HG03159 (cell line): ENCODE measurements at regions not wholly inside any gene's neighbourhood (a gene's known extent, or its start where the extent isn't known, plus 50 kb on each side); places are given as distances from the start of the nearest gene placed in this dataset.

Experiments used
- ATAC-seq: cut with Tn5 transposase; IDR thresholded peaks from one replicate; pipeline ENCODE4 v1.9.1; 2021; ENCODE audit warnings: mild to moderate bottlenecking, moderate library complexity; ENCODE audit not compliant: unreplicated experiment

DNA sequence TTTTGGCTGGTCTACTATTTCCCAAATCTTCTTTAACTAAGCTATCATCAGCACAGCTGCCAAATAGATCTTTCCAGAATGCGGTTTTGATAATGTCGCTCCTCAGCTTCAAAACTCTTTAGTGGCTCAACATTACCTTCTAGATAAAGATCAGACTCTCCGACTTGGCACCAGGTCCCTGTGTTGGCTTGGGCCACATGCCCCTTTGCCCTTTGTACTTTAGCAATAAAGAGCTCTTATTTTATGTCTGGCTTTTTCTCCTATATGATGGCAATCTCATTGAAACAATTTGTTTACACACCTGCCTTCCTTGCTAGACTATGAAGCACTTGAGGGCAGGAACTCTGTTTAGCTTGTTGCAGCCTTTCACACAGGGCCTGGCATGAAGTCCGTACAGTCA is 128.9 kb upstream of the GATA6 start:
- no peak for ATAC-seq

DNA sequence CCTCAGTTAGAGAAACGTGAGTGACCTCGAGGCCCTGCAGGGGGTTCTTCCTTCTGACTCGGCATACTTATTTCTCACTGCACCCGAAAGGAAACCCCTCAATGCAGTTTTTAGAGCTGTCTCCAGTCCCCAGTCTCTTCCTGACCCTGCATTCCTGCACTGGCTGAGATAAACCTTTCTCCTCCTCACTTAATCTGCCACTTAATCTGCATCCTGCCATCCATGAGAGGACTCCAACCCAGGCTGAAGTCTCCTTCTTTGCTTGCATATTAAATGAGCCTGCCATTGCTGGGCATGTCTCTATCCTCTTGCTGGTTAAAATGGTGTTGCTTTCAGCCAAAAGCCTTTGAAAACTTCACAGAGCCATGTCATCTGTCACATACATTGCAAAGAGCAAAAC is 125.6 kb upstream of the GATA6 start:
- ATAC-seq = no peak

DNA sequence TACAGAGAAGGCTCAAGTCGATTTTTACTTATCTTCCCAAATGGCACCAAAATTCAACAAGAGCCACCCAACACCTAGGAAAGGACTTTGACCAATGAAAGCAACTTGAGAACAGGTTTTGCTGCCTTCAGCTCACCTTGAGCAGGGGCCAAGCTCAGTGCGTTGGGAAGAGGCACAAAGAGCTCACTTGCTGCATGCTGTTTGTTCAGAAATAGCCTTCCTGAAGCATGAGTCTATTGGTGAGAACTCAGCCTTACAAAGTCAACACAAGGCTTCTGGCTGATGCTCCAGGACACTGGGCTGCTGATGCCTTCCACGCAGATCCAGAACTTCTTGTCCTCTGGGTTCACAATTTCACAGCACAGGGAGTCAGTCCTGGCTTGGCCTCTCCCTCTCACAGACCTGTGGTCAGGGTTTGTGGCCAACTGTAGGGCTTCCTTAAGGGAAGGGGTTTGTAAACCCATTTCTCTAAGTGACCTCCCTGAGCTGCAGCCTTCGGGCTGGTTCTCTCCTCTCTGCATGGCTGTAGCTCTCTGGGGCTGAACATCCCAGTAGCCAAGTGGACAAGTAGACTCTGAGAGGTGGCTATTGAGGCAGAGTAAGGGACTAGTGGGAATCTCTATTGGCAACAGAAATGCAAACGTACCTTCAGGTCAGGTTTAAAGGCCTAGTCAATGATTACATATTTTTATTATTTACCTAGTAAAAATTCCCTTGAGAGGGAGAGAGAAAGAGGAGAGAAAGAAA is 124.7 kb upstream of the GATA6 start:
- ATAC-seq = no peak

- ATAC-seq = no peak
Observed at GRCh38 chr18:22045221-22045918, 124.0 kb upstream of the GATA6 start.

- ATAC-seq = no peak
Observed at GRCh38 chr18:22046473-22046872, 122.9 kb upstream of the GATA6 start.

DNA sequence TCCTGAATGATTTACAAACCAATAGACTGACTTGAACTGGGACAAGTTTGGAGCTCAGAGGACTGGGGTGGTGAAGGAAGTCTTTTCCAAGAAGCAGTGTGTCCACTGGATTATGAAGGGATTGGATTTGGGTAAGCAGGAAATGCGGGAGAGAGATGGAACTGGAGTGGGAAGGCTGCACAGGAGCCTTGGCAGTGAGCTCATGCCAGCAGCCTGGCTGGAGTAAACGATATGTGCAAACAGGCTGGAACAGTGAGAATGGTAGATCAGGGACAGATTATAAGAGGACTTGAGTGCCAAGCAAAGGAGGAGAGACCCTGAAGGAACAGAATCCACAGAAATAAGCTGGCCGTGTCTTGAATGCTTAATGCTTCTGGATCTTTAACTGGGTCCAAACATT is 121.9 kb upstream of the GATA6 start:
- no peak for ATAC-seq

DNA sequence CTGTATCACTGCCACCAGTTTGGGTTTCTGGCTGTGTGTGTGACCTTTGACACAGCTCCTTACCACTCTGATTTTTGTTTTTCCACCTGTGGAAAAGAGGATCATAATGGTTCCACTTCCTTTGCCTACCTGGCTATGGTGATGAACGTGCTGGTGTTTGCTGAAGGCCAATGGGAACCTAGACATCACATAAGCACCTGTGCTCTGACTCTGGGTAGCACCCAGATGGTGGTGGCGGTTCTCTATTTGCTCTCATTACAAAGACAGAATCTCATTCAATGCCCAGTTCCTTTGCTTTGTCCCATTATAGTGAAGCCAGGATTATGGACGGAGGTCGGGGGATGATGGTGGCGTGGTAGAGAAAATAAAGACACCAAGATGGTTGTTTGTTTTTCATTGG is 121.2 kb upstream of the GATA6 start:
- ATAC-seq = no peak

GRCh38 chr18:22048932-22049615 is 120.3 kb upstream of the GATA6 start:
- ATAC-seq = no peak

- ATAC-seq = no peak
Observed at GRCh38 chr18:22052405-22053105, 116.8 kb upstream of the GATA6 start.

DNA sequence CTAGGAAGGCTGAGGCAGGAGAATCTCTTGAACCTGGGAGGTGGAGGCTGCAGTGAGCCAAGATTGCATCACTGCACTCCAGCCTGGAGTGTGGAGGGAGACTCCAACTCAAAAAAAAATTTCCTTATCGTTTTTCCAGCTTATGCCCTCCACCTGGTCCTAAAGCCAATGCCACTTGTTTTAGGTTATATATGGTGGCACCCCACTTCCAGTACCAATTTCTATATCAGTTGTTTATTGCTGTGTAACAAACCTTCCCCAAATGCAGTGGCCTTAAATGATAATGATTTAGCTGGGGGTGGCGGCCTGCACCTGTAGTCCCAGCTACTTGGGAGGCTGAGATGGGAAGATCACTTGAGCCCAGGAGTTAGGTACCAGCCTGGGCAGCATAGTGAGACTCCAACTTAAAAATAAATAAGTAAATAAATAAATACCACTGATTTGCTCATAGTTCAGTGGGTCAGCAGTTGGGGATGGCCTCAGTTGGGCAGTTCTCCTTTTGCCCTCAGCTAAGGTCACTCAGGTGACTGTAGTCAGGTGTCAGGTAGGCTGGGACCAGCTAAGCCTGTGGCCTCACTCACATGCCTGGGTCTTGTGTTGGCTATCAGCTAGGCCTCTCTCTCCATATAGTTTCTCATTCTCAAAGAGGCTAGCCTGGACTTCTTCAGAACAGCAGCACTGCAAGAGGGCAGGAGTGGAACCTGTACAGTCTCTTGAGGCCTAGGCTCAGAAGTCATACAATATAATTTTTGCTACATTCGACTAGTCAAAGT is 113.7 kb upstream of the GATA6 start:
- ATAC-seq = no peak

GRCh38 chr18:22056950-22057349 is 112.4 kb upstream of the GATA6 start:
- ATAC-seq = no peak

DNA sequence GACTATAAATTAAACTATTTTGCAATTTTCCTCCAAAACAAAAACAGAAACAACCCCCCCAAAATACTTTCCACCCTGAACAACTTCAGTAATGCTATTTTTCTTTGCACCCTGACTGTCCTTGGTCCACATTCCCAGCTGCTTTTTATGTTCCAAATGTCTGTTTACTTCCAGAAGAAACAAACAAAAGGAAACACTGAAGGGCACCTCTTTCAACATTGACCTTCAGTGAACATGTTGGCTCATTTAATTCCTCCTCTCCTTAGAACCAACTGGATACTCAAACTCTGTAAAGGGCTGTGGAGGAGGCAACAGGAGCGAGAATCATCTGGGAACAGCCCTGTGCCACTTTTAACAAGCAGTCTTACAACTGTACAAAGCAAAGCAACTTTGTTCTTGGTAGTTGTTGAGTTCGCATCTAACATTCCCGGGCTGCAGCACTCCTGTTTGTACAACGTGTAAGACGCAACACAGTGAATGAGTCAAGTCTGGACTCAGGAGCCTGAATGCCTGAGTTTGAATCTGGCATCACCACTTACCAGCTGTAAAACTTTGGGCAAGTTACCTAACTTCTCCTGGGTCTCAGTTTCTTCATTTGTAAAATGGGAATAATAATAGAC is 111.4 kb upstream of the GATA6 start:
- ATAC-seq = no peak

GRCh38 chr18:22060361-22060760 is 109.0 kb upstream of the GATA6 start:
- no peak for ATAC-seq

DNA sequence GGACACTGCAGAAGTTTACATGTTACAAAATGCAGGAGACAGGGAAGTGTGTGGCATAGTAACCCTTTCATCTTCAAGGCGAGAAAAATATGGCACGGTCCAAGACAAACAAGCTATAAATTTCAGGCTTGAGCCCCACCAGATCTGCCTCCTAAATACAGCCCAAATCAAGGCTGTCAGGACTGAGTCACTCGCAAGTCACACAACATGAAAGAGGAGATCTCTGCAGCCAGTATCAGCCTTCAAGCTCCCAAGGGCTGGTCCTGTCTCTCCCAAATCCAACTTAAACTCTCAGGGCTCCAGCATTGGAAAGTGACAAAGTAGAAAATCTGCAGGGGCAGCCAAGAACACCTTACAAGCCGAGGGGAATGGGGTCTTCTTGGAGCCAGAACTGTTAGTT is 106.3 kb upstream of the GATA6 start:
- no peak for ATAC-seq

DNA sequence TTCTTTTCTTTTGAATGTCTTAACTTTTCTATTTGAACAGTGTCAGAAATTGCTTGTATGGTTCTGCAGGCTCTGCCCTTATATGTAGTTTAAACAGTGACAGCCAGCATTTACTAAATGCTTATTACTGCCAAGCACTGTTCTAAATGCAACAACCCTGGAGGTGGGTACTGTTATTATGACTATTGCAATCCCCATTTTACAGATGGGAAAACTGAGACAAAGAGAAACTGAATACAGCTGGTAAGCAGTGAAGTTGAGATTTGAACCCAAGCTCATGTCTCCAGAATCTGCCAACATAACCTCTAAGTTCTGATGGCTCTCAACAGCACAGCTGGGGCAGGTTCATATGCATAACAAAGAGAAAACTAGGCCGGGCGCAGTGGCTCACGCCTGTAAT is 105.7 kb upstream of the GATA6 start:
- ATAC-seq = no peak

DNA sequence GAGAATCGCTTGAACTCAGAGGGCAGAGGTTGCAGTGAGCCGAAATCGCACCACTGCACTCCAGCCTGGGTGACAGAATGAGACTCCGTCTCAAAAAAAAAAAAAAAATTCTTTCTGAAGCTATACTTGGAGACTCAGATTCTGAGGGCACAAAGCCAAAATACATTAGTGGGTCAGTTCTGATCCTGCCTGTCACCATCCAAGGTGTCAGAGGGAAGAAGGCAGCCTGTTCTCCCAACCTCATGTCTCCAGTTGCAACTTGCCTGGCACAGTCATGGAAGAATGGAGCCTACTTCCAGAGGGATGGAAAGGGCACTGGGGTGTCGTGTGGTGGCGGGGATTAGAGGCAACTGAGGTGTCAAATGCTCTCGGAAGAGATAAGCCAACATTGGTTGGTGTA is 104.8 kb upstream of the GATA6 start:
- no peak for ATAC-seq

DNA sequence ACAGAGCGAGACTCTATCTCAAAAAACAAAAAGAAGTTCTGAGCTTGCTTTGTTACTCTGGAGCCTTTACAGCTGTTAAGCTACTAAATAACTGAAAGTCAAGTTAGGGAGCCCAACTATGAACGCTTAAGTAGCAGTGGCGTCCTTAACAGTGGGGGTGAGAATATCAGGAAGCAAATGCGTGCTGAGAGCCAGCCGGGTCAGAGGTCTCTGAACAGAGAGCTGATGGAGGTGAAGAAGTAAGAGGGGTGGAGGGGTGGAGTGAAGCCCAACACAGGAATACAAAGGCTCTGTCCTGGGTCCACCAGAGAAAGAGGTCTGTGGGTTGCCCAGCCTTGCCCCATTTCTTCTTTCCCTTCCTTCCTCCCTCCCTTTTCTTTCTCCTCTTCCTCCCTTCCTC is 104.1 kb upstream of the GATA6 start:
- ATAC-seq = no peak

DNA sequence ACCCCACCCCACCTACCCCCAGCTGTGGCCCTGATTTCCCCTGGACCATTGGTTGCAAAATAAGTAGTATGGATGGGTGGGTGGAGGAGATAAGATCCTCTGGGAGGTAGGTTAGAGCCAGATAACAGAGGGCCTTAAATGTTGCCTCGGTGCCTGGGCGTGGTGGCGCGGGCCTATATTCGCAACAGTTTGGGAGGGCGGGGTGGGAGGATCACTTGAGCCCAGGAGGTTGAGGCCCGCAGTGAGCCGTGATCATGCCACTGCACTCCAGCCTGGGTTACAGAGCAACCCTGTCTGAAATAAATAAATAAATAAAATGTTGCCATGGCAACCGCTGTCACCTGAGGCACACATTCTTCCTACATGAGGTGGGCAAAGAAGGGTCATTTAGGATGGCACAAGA is 103.3 kb upstream of the GATA6 start:
- no peak for ATAC-seq

- no peak for ATAC-seq
Observed at GRCh38 chr18:22067109-22067508, 102.3 kb upstream of the GATA6 start.

DNA sequence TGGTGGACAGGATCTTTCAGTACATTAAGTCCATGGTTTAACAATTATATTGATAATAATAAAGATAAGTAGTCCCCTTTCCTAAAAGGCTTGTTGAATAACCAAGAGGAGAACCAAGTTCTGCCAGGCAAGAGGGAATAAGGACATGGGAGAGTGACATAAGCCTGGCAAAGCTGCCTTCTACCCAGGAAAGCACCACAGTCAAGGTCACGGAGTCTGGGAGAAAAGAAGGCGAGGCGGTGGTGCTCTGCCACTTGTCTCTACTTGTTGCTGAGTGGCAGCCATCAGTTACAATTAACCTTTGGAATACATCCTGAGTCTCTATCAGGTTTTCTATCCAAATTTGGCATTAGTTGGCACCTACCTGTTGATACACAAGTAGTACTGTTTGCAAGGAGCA is 101.7 kb upstream of the GATA6 start:
- ATAC-seq = no peak
